Endothelial cell of umbilical vein (primary cell): ENCODE measurements at regions not wholly inside any gene's neighbourhood (a gene's known extent, or its start where the extent isn't known, plus 50 kb on each side); places are given as distances from the start of the nearest gene placed in this dataset.

Experiments
- CTCF ChIP-seq, 2 donors: IDR thresholded peaks; 1 replicate in 1 of 2; 2 replicates in 1 of 2; pipeline ENCODE4 v1.5.1; 2011; ENCODE audit warnings: low read length in 2 of 2, mild to moderate bottlenecking in 2 of 2, moderate library complexity in 2 of 2, control low read depth in 1 of 2, inconsistent platforms in 1 of 2, low read depth in 1 of 2; ENCODE audit not compliant: insufficient read depth in 1 of 2; ENCODE audit errors: extremely low read depth in 1 of 2
- EZH2 ChIP-seq: IDR thresholded peaks from 2 replicates; pipeline ENCODE4 v1.6.1; 2012; ENCODE audit warnings: borderline replicate concordance, low read depth, mild to moderate bottlenecking, moderate library complexity, low read length, inconsistent platforms; ENCODE audit not compliant: severe bottlenecking
- FOS ChIP-seq: IDR thresholded peaks from 2 replicates; pipeline ENCODE4 v1.6.1; 2011; ENCODE audit warnings: mild to moderate bottlenecking, low read length, moderate library complexity, borderline replicate concordance; ENCODE audit not compliant: insufficient read depth
- GATA2 ChIP-seq: IDR thresholded peaks from 2 replicates; pipeline ENCODE4 v1.7.0; 2011; ENCODE audit warnings: low read depth, mild to moderate bottlenecking, moderate library complexity, mixed read lengths, low read length; ENCODE audit not compliant: insufficient read length, insufficient read depth
- JUN ChIP-seq: IDR thresholded peaks from 2 replicates; pipeline ENCODE4 v1.6.1; 2011; ENCODE audit warnings: borderline replicate concordance, low read depth; ENCODE audit not compliant: insufficient read length, insufficient read depth
- POLR2A ChIP-seq: IDR thresholded peaks from 2 replicates; pipeline ENCODE4 v1.6.1; 2012; ENCODE audit warnings: low read depth, mild to moderate bottlenecking, control low read depth, low read length
- POLR2AphosphoS5 ChIP-seq: IDR thresholded peaks from 2 replicates; pipeline ENCODE4 v1.6.1; 2012; ENCODE audit warnings: low read depth, mild to moderate bottlenecking, control low read depth, low read length, moderate library complexity; ENCODE audit not compliant: insufficient read depth
- TF ChIP-seq, protein P1 (sequence below): IDR thresholded peaks from 2 replicates; pipeline ENCODE4 v1.6.1; 2011; ENCODE audit not compliant: insufficient read depth, insufficient read length

DNA sequence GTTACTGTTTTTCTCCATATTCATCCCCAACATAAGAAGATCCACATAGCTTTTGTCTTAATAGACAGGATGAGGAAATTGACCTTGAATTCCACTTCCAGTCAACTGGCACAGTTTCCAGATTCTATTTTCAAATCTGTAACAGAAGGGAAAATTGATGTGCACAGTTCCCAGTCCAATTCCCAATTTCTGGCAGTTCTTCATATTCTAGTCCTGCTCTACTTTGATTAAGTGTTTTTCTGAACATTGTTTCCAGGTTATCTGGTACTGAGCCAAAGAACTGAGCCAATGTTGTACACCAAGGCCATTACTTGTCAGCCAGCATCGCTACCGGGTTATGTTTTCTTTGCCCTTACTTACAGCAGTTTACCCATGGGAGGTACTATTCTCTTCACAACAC is 1755.4 kb downstream of the PLA2G4A start:
- TF ChIP-seq CTCF (IDR thresholded peaks at IDR 0.05; ENCODE audit: extremely low read depth in 1 of 2, insufficient read depth in 1 of 2, low read depth in 1 of 2, low read length in 2 of 2), result no peak
- TF ChIP-seq POLR2A, result no peak
- TF ChIP-seq, protein P1, sequence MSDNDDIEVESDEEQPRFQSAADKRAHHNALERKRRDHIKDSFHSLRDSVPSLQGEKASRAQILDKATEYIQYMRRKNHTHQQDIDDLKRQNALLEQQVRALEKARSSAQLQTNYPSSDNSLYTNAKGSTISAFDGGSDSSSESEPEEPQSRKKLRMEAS, result no peak
- TF ChIP-seq EZH2, result no peak
- no peak for TF ChIP-seq POLR2AphosphoS5
- TF ChIP-seq GATA2, result no peak
- no peak for TF ChIP-seq FOS
- TF ChIP-seq JUN, result no peak
